ENCODE measurements at regions not wholly inside any gene's neighbourhood (a gene's known extent, or its start where the extent isn't known, plus 50 kb on each side); places are given as distances from the start of the nearest gene placed in this dataset.
"Not testable (repeated sequence)": the region's sequence is repeated elsewhere in the genome, so short reads cannot be mapped to it uniquely, and the experiment has no call there.

- DNase-seq (ENCODE audit: low read depth) = no peak
Observed at GRCh38 chr6:11407414-11407813, 130.1 kb upstream of the TMEM170B start.

GRCh38 chr6:11404838-11405237, 132.7 kb upstream of the TMEM170B start:
- no peak for DNase-seq (ENCODE audit: low read depth)

DNA sequence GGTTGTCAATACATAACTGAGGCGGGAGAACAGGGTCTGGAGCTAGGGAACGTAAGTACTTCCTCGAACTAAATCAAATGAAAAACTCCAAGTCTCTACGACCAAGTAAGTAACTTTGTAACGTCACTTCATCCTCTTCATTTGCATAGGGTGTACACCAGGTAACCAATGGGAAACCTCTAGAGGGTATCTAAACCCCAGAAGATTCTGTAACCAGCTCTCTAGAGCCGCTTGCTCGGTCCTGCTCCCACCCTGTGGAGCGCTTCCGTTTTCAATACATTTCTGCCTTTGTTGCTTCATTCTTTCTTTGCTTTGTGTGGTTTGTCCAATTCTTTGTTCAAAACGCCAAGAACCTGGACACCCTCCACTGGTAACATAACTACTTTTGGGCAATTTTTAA, 133.5 kb upstream of the TMEM170B start:
- DNase-seq (ENCODE audit: low read depth) = no peak

GRCh38 chr6:11403035-11403601, 134.4 kb upstream of the TMEM170B start:
- DNase-seq (ENCODE audit: low read depth) = no peak

DNA sequence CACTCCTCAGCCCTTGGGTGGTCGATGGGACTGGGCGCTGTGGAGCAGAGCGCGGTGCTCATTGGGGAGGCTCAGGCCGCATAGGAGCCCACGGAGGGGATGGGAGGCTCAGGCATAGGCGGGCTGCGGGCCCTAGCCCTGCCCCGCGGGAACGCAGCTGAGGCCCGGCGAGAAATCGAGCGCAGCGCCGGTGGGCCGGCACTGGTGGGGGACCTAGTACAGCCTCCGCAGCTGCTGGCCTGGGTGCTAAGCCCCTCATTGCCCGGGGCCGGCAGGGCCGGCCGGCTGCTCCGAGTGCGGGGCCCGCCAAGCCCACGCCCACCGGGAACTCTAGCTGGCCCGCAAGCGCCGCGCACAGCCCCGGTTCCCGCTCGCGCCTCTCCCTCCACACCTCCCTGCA, 135.0 kb upstream of the TMEM170B start:
- not testable (repeated sequence) for DNase-seq (ENCODE audit: low read depth)

DNA sequence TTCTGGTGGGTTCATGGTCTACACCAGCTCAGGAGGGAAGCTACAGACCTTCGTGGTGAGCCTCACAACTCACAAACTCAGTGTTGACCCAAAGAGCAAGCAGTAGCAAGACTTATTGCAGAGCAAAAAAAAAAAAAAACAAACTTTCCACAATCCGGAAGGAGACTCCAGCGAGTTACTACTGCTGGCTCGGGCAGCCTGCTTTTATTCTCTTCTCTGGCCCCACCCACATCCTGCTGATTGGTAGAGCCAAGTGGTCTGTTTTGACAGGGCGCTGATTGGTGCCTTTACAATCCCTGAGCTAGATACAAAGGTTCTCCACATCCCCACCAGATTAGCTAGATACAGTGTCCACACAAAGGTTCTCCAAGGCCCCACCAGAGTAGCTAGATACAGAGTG, 135.6 kb upstream of the TMEM170B start:
- DNase-seq (ENCODE audit: low read depth) = not testable (repeated sequence)

- no peak for DNase-seq (ENCODE audit: low read depth)
Observed at GRCh38 chr6:11398451-11399326, 138.9 kb upstream of the TMEM170B start.

DNA sequence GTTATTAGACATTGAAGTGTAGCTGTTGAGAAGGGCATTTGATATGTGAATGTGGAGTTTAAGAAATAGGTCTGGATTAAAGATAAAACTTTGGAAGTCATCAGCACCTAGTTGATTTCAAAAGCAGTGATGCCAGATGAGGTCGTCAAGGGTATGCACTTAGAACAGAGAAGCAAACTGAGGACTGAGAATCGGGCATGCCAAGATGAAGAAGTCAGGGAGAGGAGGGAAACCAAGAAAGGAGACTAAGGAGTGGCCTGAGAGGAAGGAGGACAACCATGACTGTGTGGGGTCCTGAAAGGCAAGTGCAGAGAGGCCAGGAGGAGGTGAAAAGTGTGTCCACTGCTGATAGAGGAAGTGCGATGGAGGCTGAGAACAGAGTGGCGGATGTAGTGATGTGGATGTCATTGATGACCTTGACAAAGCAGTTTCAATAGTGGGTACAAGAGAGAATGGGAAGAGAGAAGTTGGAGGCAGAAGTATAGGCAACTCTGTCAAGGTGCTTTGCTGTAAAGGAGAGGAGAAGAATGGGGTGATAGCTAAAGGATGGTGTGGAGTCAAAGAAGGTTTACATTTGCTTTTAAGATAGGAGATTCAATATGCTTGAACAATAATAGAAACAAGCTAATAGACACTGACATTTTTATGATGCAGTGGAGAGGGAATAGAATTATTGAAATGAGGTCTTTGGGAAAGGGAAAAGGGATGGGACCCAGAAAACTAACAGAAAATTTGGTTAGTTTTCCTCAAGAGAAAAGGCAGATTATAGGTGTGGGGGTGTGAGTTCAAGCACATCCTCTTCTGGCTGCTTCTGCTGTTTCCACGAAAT, 139.7 kb upstream of the TMEM170B start:
- no peak for DNase-seq (ENCODE audit: low read depth)

DNA sequence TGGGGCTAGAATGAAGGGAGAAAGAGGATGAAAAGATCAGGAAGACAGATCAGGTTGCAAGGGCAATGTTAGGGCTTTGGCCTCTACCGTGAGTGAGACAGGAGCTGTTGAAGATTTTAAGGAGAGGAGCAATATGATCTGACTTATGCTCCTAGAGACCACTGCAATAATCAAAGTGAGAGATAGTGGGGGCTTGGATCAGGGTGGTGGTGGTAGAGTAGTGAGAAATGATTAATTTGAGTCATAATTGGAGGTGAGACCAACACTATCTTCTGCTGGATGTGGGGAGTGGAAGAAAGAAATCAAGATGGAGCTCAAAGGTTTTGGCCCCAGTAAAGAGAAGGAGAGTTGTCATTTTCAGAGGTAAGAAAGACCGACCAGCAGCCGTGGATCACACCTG, 140.7 kb upstream of the TMEM170B start:
- DNase-seq (ENCODE audit: low read depth) = no peak

GRCh38 chr6:11393713-11394627, 143.6 kb upstream of the TMEM170B start:
- DNase-seq (ENCODE audit: low read depth) = no peak

DNA sequence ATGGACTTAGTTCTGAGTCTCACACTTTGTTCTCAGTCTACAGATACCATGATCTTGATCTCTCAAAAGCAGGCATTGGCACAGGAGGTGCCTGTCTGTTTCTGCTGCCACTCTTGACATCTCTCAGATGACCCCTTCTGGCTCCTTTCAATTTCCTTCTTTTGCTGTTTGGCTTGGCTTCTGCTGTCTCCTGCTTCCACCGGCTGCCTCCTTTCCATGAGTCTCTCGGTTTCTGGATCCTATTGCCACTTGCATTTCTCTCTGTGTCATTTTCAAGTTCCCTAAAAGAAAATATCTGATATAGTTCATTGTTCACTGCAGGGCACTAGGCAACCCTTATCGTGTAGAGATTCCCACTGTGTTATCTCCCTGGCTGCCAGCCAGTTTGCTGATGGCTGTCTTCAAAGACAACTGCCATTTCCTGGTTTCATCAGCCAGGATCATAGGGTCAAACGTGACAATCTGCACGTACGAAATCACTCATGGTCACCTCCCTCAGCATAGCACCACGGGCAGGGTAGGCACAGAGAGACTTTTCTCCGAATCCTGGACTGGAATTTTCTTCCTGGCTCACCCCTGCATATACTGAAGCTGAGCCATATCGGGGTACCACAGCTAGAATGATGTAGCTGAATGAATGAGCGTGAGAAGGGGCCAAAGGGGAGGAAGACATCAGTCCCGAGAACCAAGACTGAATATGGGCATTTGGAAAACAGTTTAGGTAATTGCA, 144.6 kb upstream of the TMEM170B start:
- no peak for DNase-seq (ENCODE audit: low read depth)

GRCh38 chr6:11391934-11392777, 145.4 kb upstream of the TMEM170B start:
- no peak for DNase-seq (ENCODE audit: low read depth)

DNA sequence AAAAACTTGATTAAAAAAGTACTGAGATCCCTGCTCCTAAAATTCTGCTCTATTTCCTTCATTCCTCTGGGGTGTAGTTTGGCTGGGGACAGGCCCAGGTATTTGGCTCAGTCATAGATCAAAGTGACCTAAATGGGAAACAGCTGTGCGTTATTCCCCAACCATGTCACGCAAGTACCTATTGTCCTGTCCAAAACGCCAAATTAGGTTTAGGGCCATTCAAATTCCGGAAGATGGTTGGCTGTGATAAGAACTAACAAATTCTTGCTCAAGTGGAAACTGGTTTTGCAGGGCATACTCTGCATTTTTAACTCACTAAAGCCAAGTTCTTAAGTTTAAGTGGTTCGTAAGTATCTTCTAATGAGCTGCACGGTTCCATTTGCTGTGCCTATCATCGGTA, 147.6 kb upstream of the TMEM170B start:
- DNase-seq (ENCODE audit: low read depth) = no peak

DNA sequence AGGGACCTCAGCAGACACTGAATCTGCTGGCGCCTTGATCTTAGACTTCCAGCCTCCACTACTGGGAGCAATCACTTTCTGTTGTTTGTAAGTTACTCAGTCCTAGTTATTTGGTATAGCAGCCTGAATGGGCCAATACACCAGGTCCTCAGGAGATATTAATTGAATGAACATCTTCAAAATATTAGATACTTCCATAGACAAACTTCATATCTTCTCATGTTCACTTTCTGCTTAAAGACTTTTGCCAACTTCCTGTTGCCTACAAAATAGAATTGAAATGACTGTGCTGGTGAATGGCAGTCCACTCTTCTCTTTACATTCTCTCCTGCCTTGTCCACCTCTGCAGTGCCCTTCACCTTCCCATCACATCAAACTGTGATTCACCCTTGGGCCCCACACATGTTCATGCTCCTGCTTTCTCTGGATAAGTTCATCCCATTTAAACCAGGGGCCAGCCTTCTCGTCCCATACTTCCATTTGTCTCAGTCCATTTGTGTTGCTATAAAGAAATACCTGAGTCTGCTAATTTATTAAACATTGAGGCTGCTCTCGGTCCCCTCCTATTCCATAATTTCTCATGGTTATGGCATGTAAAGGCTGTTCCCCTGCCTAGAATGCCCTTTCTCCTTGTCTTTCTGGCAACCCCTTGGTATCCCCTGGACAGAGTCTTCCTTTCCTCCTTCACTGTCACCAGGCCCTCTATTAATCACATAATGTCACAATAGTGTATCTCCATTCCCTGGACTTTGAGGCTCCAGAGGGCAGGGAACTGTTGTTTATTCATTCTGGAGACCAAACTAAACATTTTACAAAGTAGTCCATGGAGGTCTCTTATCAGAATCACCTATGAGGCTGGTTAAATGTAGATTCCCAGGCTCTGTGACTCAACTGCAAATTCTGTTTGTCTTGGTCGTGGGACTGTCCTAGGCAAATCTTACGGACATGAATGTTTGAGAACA, 148.3 kb upstream of the TMEM170B start:
- DNase-seq (ENCODE audit: low read depth) = no peak

DNA sequence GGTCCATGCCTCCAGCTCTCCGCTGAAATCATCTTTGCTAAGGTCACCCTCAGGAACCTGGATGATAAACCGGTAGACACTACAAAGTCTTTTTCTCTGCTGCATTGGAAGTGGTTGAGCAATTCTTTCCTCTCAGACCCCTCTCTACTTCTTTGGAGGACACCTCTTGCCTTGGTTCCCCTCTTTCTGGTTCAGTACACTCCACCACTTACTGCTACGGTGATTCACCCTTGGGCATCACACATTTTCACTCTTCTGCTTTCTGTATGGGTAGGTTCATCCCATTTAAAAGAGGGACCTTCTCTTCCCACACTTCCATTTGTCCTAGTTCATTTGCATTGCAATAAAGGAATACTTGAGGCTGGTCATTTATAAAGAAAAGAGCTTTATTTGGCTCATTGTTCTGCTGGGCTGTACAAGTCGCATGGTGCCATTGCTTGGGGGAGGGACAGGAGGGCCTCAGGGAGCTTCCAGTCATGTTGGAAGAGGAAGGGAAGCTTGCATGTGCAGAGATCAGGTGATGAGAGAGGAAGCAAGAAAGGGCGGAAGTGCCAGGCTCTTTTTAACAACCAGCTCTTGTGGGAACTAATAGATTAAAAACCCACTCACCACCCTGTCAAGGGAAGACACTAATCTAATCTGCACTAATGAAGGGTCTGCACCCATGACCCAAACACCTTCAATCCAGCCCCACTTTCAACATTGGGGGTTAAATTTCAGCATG, 149.7 kb upstream of the TMEM170B start:
- DNase-seq (ENCODE audit: low read depth) = no peak

- DNase-seq (ENCODE audit: low read depth) = no peak
Observed at GRCh38 chr6:11386726-11387125, 150.8 kb upstream of the TMEM170B start.

DNA sequence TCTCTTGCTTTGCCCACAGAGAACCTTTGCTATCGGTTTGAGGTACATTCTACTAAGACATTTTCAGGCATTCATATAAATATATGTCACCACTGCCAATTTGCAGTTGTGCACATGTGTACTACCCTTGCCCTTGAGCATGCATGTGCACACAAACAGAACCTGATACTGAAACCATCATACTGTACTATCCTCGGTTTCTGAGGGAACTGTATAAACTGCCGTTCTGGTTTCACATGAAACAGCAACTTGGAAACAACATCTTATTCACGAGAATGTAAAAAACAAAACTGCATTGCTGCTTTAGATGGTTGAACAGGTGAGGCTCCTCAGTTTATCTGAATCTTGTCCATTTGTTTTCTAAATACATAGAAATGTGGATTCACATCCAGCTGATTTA, 151.2 kb upstream of the TMEM170B start:
- no peak for DNase-seq (ENCODE audit: low read depth)

All from activated T-cell treated with anti-CD3 and anti-CD28 coated beads for 24 hours (primary cell).